SU-DHL-6 (cell line): ENCODE measurements at regions not wholly inside any gene's neighbourhood (a gene's known extent, or its start where the extent isn't known, plus 50 kb on each side); places are given as distances from the start of the nearest gene placed in this dataset.

Source experiments
- H2AFZ ChIP-seq: fragments of 200-600 bp; sonication (generic); 2 replicates; pipeline ENCODE4 v1.6.1; 2014; ENCODE audit warnings: low read depth, mild to moderate bottlenecking, moderate library complexity, mixed read lengths, antibody characterized with exemption, low read length; ENCODE audit not compliant: severe bottlenecking
- H3F3A ChIP-seq: fragments of 200-600 bp; shearing (Covaris generic); 2 replicates; pipeline ENCODE4 v1.6.0; 2016; ENCODE audit warnings: antibody characterized with exemption, mild to moderate bottlenecking; ENCODE audit not compliant: insufficient read depth
- H3K27ac ChIP-seq: fragments of 200-600 bp; sonication (generic); 2 replicates; pipeline ENCODE4 v1.5.1; 2016; ENCODE audit warnings: low read depth, mild to moderate bottlenecking, low read length, moderate library complexity, mixed read lengths
- H3K27me3 ChIP-seq: fragments of 200-600 bp; sonication (generic), shearing (Covaris generic); 2 replicates; pipeline ENCODE4 v1.6.0; 2014; ENCODE audit warnings: mild to moderate bottlenecking, low read length
- H3K36me3 ChIP-seq: fragments of 200-600 bp; sonication (generic); 2 replicates; pipeline ENCODE4 v1.6.1; 2014; ENCODE audit warnings: mild to moderate bottlenecking, low read length, mixed read lengths
- H3K4me2 ChIP-seq: fragments of 300-600, 200-600 bp; shearing (Covaris generic), sonication (generic); 2 replicates; pipeline ENCODE4 v1.6.0; 2014; ENCODE audit warnings: low read length, low read depth, mild to moderate bottlenecking; ENCODE audit not compliant: poor library complexity, severe bottlenecking
- H3K4me3 ChIP-seq: fragments of 200-600 bp; sonication (generic); 2 replicates; pipeline ENCODE4 v1.5.1; 2014; ENCODE audit warnings: antibody characterized with exemption, low read length, mild to moderate bottlenecking, mixed read lengths; ENCODE audit not compliant: insufficient read depth, poor library complexity, severe bottlenecking
- H3K79me2 ChIP-seq: fragments of 200-600 bp; sonication (generic); 2 replicates; pipeline ENCODE4 v1.6.1; 2014; ENCODE audit warnings: mild to moderate bottlenecking, low read length, moderate library complexity; ENCODE audit not compliant: insufficient read depth
- H3K9ac ChIP-seq: fragments of 200-600 bp; sonication (generic); 2 replicates; pipeline ENCODE4 v1.7.0; 2014; ENCODE audit warnings: mild to moderate bottlenecking, low read length
- H3K9me2 ChIP-seq: fragments of 200-600 bp; sonication (generic); replicated peaks from 2 replicates; pipeline ENCODE4 v1.6.1; 2014; ENCODE audit warnings: low read length; ENCODE audit not compliant: insufficient read depth
- H3K9me3 ChIP-seq: fragments of 200-600 bp; sonication (generic); 2 replicates; pipeline ENCODE4 v1.6.1; 2014; ENCODE audit warnings: low read length, mixed read lengths; ENCODE audit not compliant: insufficient read depth
- H4K20me1 ChIP-seq: fragments of 200-600 bp; sonication (generic); 2 replicates; pipeline ENCODE4 v1.6.1; 2014; ENCODE audit warnings: low read depth, mild to moderate bottlenecking, antibody characterized with exemption, low read length, moderate library complexity, mixed read lengths
- EZH2phosphoT487 ChIP-seq: fragments of 200-600 bp; sonication (generic), shearing (Covaris generic); conservative IDR thresholded peaks from 2 replicates; pipeline ENCODE4 v1.6.1; 2018; ENCODE audit warnings: mild to moderate bottlenecking, antibody characterized with exemption, low read length, moderate library complexity, mixed read lengths
- TF ChIP-seq, protein P1 (sequence below): fragments of 200-600 bp; sonication (generic); IDR thresholded peaks from one replicate; pipeline ENCODE4 v1.5.1; 2017; ENCODE audit warnings: antibody characterized with exemption, mild to moderate bottlenecking, low read length, moderate library complexity; ENCODE audit not compliant: insufficient read depth, poor library complexity, severe bottlenecking

DNA sequence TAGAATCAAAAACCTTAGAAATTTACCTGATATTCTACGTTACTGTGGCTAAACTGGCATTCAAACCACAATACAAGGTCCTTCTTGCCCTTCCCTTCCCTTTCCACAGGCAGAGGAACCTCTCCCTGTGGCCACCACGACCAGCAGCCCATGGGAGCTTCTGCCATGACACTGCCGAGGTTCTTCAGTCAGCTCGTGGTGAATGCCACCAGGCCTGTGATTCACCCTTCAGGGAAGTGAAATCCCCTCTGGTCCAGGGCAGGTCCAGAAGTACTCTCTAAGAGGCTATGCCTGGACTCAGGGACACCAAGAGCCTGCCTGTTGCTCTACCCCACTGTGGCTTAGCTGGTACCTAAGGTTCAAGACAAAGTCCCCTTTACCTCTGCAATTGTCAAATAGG, 123.0 kb downstream of the HTR1B start:
- H3K36me3 ChIP-seq, result no peaks in the 10 kb centered on the region
- no peaks in the 10 kb centered on the region for H3F3A ChIP-seq
- no peaks in the 10 kb centered on the region for H3K27me3 ChIP-seq
- no peak overlapping the region for H3K27ac ChIP-seq
- H3K79me2 ChIP-seq, result no peaks in the 10 kb centered on the region
- H3K9me2 ChIP-seq, result no peaks in the 10 kb centered on the region
- H3K4me3 ChIP-seq, result no peak overlapping the region
- no peaks in the 10 kb centered on the region for H4K20me1 ChIP-seq
- TF ChIP-seq, protein P1, sequence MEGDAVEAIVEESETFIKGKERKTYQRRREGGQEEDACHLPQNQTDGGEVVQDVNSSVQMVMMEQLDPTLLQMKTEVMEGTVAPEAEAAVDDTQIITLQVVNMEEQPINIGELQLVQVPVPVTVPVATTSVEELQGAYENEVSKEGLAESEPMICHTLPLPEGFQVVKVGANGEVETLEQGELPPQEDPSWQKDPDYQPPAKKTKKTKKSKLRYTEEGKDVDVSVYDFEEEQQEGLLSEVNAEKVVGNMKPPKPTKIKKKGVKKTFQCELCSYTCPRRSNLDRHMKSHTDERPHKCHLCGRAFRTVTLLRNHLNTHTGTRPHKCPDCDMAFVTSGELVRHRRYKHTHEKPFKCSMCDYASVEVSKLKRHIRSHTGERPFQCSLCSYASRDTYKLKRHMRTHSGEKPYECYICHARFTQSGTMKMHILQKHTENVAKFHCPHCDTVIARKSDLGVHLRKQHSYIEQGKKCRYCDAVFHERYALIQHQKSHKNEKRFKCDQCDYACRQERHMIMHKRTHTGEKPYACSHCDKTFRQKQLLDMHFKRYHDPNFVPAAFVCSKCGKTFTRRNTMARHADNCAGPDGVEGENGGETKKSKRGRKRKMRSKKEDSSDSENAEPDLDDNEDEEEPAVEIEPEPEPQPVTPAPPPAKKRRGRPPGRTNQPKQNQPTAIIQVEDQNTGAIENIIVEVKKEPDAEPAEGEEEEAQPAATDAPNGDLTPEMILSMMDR, result no peak
- TF ChIP-seq EZH2phosphoT487, result no peak
- no peak overlapping the region for H3K9ac ChIP-seq
- H3K4me2 ChIP-seq, result no peak overlapping the region
- H3K9me3 ChIP-seq, result no peaks in the 10 kb centered on the region
- no peak overlapping the region for H2AFZ ChIP-seq

DNA sequence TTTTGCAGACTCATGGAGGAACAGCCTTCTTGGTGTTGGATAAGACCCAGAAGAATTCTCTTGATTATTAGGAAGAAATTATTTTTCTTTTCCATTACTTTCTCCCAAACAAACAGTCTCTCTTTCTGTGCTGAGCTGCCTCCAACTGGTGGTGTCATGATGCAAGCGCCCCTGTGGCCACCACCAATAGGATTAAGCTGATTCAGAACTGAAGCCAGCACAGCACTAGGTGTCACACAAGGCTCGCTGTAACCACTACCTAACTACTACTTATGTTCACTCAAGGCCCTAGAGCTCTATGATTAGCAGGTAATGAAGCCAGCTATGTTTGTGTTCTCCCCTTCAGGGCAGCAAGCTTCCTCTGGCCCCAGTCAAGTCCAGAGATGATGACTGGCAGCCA, 123.4 kb downstream of the HTR1B start:
- H3K27me3 ChIP-seq, result no peaks in the 10 kb centered on the region
- no peak overlapping the region for H3K4me3 ChIP-seq
- no peaks in the 10 kb centered on the region for H3F3A ChIP-seq
- H2AFZ ChIP-seq, result no peak overlapping the region
- H3K36me3 ChIP-seq, result no peaks in the 10 kb centered on the region
- H3K4me2 ChIP-seq, result no peak overlapping the region
- no peaks in the 10 kb centered on the region for H3K9me3 ChIP-seq
- H3K79me2 ChIP-seq, result no peaks in the 10 kb centered on the region
- no peak overlapping the region for H3K27ac ChIP-seq
- no peaks in the 10 kb centered on the region for H3K9me2 ChIP-seq
- no peaks in the 10 kb centered on the region for H4K20me1 ChIP-seq
- H3K9ac ChIP-seq, result no peak overlapping the region
- TF ChIP-seq, protein P1, result no peak
- TF ChIP-seq EZH2phosphoT487, result no peak

GRCh38 chr6:77337392-77337791, 125.9 kb downstream of the HTR1B start:
- peaks cover 10% of the 10 kb centered on the region; the same call in 1 of the 2 replicates for H3K9me3 ChIP-seq
- no peaks in the 10 kb centered on the region for H3K79me2 ChIP-seq
- no peak overlapping the region for H3K27ac ChIP-seq
- H3K9ac ChIP-seq, result no peak overlapping the region
- H3K36me3 ChIP-seq, result no peaks in the 10 kb centered on the region
- no peaks in the 10 kb centered on the region for H3F3A ChIP-seq
- H3K4me3 ChIP-seq, result no peak overlapping the region
- no peak overlapping the region for H2AFZ ChIP-seq
- H3K27me3 ChIP-seq, result no peaks in the 10 kb centered on the region
- no peaks in the 10 kb centered on the region for H4K20me1 ChIP-seq
- no peak for TF ChIP-seq EZH2phosphoT487
- TF ChIP-seq, protein P1, result no peak
- H3K4me2 ChIP-seq, result no peak overlapping the region
- no peaks in the 10 kb centered on the region for H3K9me2 ChIP-seq
